ENCODE measurements at regions not wholly inside any gene's neighbourhood (a gene's known extent, or its start where the extent isn't known, plus 50 kb on each side); places are given as distances from the start of the nearest gene placed in this dataset.

- TF ChIP-seq CTCF (conservative IDR thresholded peaks at IDR 0.05 in 1 of 2, IDR thresholded peaks at IDR 0.05 in 1 of 2; ENCODE audit: extremely low read depth in 1 of 2, insufficient read depth in 1 of 2, low read depth in 1 of 2, low read length in 2 of 2) (no peak), EZH2 (IDR thresholded peaks at IDR 0.05; ENCODE audit: borderline replicate concordance, low read length) (no peak)
These were observed 200.4 kb downstream of the RAB11FIP4 start for GRCh38 chr17:31591924-31592323.
